Liver (tissue), 1 donor: ENCODE measurements at regions not wholly inside any gene's neighbourhood (a gene's known extent, or its start where the extent isn't known, plus 50 kb on each side); places are given as distances from the start of the nearest gene placed in this dataset.

ENCODE experiments used
- MAX ChIP-seq: IDR thresholded peaks from 2 replicates; pipeline ENCODE4 v1.6.1; 2016; ENCODE audit warnings: antibody characterized with exemption
- YY1 ChIP-seq: IDR thresholded peaks from 2 replicates; pipeline ENCODE4 v1.6.1; 2016; ENCODE audit warnings: antibody characterized with exemption, mild to moderate bottlenecking

GRCh38 chr14:30805284-30805683, 69.1 kb upstream of the COCH start:
- no peak for TF ChIP-seq YY1
- no peak for TF ChIP-seq MAX
